ENCODE measurements at regions not wholly inside any gene's neighbourhood (a gene's known extent, or its start where the extent isn't known, plus 50 kb on each side); places are given as distances from the start of the nearest gene placed in this dataset.

- no peak for TF ChIP-seq ZNF70 (CRISPR knock-in tag; IDR thresholded peaks at IDR 0.05)
- no peak for TF ChIP-seq ZFP3 (CRISPR knock-in tag; IDR thresholded peaks at IDR 0.05)
- no peak for TF ChIP-seq TSHZ2 (CRISPR knock-in tag; IDR thresholded peaks at IDR 0.05)
- TF ChIP-seq ZNF565 (CRISPR knock-in tag; conservative IDR thresholded peaks at IDR 0.05; ENCODE audit: low read depth): no peak
- TF ChIP-seq TOX (CRISPR knock-in tag; IDR thresholded peaks at IDR 0.05; ENCODE audit: borderline replicate concordance): no peak
- no peak for TF ChIP-seq ZC3H10 (CRISPR knock-in tag; IDR thresholded peaks at IDR 0.05)
- no peak for TF ChIP-seq ESRRG (CRISPR knock-in tag; IDR thresholded peaks at IDR 0.05)
- TF ChIP-seq, protein P1, sequence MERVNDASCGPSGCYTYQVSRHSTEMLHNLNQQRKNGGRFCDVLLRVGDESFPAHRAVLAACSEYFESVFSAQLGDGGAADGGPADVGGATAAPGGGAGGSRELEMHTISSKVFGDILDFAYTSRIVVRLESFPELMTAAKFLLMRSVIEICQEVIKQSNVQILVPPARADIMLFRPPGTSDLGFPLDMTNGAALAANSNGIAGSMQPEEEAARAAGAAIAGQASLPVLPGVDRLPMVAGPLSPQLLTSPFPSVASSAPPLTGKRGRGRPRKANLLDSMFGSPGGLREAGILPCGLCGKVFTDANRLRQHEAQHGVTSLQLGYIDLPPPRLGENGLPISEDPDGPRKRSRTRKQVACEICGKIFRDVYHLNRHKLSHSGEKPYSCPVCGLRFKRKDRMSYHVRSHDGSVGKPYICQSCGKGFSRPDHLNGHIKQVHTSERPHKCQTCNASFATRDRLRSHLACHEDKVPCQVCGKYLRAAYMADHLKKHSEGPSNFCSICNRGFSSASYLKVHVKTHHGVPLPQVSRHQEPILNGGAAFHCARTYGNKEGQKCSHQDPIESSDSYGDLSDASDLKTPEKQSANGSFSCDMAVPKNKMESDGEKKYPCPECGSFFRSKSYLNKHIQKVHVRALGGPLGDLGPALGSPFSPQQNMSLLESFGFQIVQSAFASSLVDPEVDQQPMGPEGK (CRISPR knock-in tag; IDR thresholded peaks at IDR 0.05; ENCODE audit: borderline replicate concordance): no peak
- TF ChIP-seq SNAI2 (CRISPR knock-in tag; IDR thresholded peaks at IDR 0.05): no peak
- TF ChIP-seq PPARA (CRISPR knock-in tag; IDR thresholded peaks at IDR 0.05; ENCODE audit: borderline replicate concordance): no peak
- TF ChIP-seq ISL1 (CRISPR knock-in tag; IDR thresholded peaks at IDR 0.05): no peak
- no peak for TF ChIP-seq POU6F1 (CRISPR knock-in tag; IDR thresholded peaks at IDR 0.05; ENCODE audit: borderline replicate concordance, low read depth)
- TF ChIP-seq OSR1 (CRISPR knock-in tag; IDR thresholded peaks at IDR 0.05): no peak
- no peak for TF ChIP-seq ZNF8 (CRISPR knock-in tag; IDR thresholded peaks at IDR 0.05)
- no peak for TF ChIP-seq ARNTL (CRISPR knock-in tag; IDR thresholded peaks at IDR 0.05; ENCODE audit: borderline replicate concordance, low read depth)
- TF ChIP-seq ZFP30 (CRISPR knock-in tag; IDR thresholded peaks at IDR 0.05): no peak
- ATAC-seq: no peak
These were observed 59.2 kb downstream of the IL12A start for GRCh38 chr3:160047876-160048275.

DNA sequence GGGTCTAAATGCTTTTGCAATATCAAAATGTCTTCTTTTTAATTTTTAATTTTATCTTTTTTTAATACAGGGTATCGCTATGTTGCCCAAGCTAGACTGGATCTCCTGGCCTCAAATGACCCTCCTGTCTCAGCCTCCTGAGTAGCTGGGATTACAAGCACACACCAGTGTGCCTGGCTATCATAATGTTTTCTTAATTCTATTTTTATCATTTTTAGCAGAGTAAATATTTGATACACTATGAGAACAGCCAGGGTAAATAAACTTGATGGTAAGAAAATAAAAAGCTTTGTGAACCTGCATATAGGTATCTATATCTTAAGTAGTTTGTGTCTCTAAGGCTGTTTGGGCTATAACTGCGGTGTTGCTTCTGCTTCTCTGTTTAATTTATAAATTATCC, 60.4 kb downstream of the IL12A start:
- peak; percentile 17 for ATAC-seq
- TF ChIP-seq ZNF70 (CRISPR knock-in tag; IDR thresholded peaks at IDR 0.05) (no peak), OSR1 (CRISPR knock-in tag; IDR thresholded peaks at IDR 0.05) (no peak), TSHZ2 (CRISPR knock-in tag; IDR thresholded peaks at IDR 0.05) (no peak), ZNF8 (CRISPR knock-in tag; IDR thresholded peaks at IDR 0.05) (no peak), ZFP30 (CRISPR knock-in tag; IDR thresholded peaks at IDR 0.05) (no peak), CSDC2 (CRISPR knock-in tag; IDR thresholded peaks at IDR 0.05) (no peak), TOX (CRISPR knock-in tag; IDR thresholded peaks at IDR 0.05; ENCODE audit: borderline replicate concordance) (no peak), PPARA (CRISPR knock-in tag; IDR thresholded peaks at IDR 0.05; ENCODE audit: borderline replicate concordance) (no peak), ARNTL (CRISPR knock-in tag; IDR thresholded peaks at IDR 0.05; ENCODE audit: borderline replicate concordance, low read depth) (no peak), CSRNP3 (CRISPR knock-in tag; IDR thresholded peaks at IDR 0.05) (no peak), ESRRG (CRISPR knock-in tag; IDR thresholded peaks at IDR 0.05) (no peak)

DNA sequence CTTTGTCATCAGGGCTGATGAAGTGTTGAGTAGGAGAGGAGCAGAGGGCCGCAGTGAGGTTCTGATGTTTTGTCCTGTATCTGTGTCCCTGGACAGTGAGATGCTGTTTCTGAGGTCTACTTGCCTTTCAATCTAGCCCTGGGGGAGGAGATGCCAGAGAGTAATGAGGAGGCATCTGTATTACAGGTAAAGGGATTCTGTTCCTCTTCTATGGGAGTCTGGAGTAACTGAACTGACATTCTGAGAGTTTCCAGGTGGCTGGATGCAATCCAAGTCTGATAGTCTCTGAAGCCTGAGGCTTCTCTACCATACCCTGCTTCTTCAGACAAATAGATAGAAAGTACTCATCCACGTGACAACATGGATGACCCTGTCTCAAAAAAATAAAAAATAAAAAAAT, 60.9 kb downstream of the IL12A start:
- peak; percentile 81 for ATAC-seq
- TF ChIP-seq CSRNP3 (CRISPR knock-in tag; IDR thresholded peaks at IDR 0.05) (no peak), SNAI2 (CRISPR knock-in tag; IDR thresholded peaks at IDR 0.05) (no peak), POU6F1 (CRISPR knock-in tag; IDR thresholded peaks at IDR 0.05; ENCODE audit: borderline replicate concordance, low read depth) (no peak), BACH2 (CRISPR knock-in tag; IDR thresholded peaks at IDR 0.05; ENCODE audit: borderline replicate concordance) (no peak), ARNTL (CRISPR knock-in tag; IDR thresholded peaks at IDR 0.05; ENCODE audit: borderline replicate concordance, low read depth) (no peak), TCF4 (CRISPR knock-in tag; IDR thresholded peaks at IDR 0.05; ENCODE audit: borderline replicate concordance) (peak; percentile 88), ZNF8 (CRISPR knock-in tag; IDR thresholded peaks at IDR 0.05) (no peak), OSR1 (CRISPR knock-in tag; IDR thresholded peaks at IDR 0.05) (no peak)
- TF ChIP-seq, protein P1 (CRISPR knock-in tag; IDR thresholded peaks at IDR 0.05; ENCODE audit: borderline replicate concordance): no peak

Data from SK-N-SH treated with all-trans-retinoic acid at 6 μM for 48 hours (cell line).